ENCODE measurements at regions not wholly inside any gene's neighbourhood (a gene's known extent, or its start where the extent isn't known, plus 50 kb on each side); places are given as distances from the start of the nearest gene placed in this dataset.

DNA sequence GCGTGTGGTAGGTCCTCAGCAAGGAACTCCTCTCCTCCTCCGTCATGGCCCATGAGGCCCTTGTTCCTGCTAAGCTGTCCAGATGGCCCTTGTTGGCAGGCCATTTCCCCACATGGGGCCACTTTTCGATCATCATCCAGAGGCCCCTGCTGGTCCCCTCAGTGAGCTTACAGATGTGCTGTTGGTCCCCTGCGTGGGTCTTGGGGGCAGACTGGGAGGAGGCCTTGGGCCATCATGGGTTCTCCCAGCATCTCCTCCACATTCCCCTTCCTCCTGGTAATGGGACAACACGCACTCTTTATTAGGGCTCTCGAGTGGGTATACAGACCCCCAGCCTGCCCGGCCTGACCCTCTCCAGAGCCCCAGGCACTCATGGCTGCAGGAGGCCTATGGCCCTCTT, 114.7 kb downstream of the BEGAIN start:
- Histone ChIP-seq H3K27me3 (ENCODE audit: control insufficient read depth in 2 of 2, insufficient read depth in 2 of 2, low read length in 2 of 2) (no peaks in the 10 kb centered on the region), H3K4me1 (ENCODE audit: control insufficient read depth in 2 of 2, insufficient read depth in 2 of 2, low read length in 2 of 2) (no peaks in the 10 kb centered on the region), H3K36me3 (ENCODE audit: control insufficient read depth in 2 of 3, insufficient read depth in 3 of 3, low read length in 3 of 3) (peaks cover 0 to 20% (median 0%) of the 10 kb centered on the region in 3 experiments), H3K9me3 (ENCODE audit: control insufficient read depth in 2 of 3, low read length in 3 of 3) (no peaks in the 10 kb centered on the region), H3K27ac (ENCODE audit: low read depth, low read length) (no peak overlapping the region), H3K4me3 (ENCODE audit: low read length) (no peak overlapping the region)
- ChIA-PET POLR2A (no interaction called here), CTCF (no interaction called here)
- no peak for ATAC-seq
- no peaks in the 10 kb centered on the region for H3K27me3 Mint-ChIP-seq
- no peaks in the 10 kb centered on the region for H3K9me3 Mint-ChIP-seq
- no peak overlapping the region for H3K4me3 Mint-ChIP-seq
- DNase-seq = no peak
- peaks cover 0 to 9% (median 4%) of the 10 kb centered on the region in 7 donors for H3K4me1 Mint-ChIP-seq
- intact Hi-C loops (cut with micrococcal nuclease) = no loop called here
- peaks cover 2 to 58% (median 21%) of the 10 kb centered on the region in 5 donors for H3K36me3 Mint-ChIP-seq
- no peak overlapping the region for H3K27ac Mint-ChIP-seq

DNA sequence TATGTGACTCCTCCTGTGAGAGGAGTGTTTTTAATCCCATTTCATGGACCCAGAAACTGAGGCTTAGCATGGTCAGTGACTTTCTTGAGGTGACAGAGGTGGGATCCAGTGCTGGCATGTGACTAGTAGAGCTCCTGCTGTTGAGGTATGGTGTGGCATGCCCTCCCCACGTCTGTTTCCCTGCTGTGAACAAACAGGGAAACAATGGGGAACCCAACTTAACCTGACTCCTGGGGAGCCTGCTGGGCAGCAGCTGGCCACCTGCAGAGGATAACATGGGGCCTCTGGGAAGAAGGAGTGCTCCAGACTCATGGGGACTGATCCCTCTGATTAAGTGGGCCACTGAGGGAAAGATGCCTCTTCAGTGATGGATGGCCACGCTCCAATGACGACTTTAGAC, 114.0 kb downstream of the BEGAIN start:
- H3K27me3 Mint-ChIP-seq = no peaks in the 10 kb centered on the region
- Histone ChIP-seq H3K27ac (ENCODE audit: low read depth, low read length) (no peak overlapping the region), H3K27me3 (ENCODE audit: control insufficient read depth in 2 of 2, insufficient read depth in 2 of 2, low read length in 2 of 2) (no peaks in the 10 kb centered on the region), H3K4me1 (ENCODE audit: control insufficient read depth in 2 of 2, insufficient read depth in 2 of 2, low read length in 2 of 2) (no peaks in the 10 kb centered on the region), H3K9me3 (ENCODE audit: control insufficient read depth in 2 of 3, low read length in 3 of 3) (no peaks in the 10 kb centered on the region), H3K36me3 (ENCODE audit: control insufficient read depth in 2 of 3, insufficient read depth in 3 of 3, low read length in 3 of 3) (peaks cover 0 to 18% (median 0%) of the 10 kb centered on the region in 3 experiments), H3K4me3 (ENCODE audit: low read length) (no peak overlapping the region)
- ATAC-seq (no peak), DNase-seq (no peak)
- ChIA-PET POLR2A (no interaction called here), CTCF (no interaction called here)
- intact Hi-C loops (cut with micrococcal nuclease) = no loop called here
- H3K4me1 Mint-ChIP-seq = peaks cover 0 to 9% (median 4%) of the 10 kb centered on the region in 7 donors
- no peak overlapping the region for H3K4me3 Mint-ChIP-seq
- peaks cover 2 to 58% (median 21%) of the 10 kb centered on the region in 5 donors for H3K36me3 Mint-ChIP-seq
- no peak overlapping the region for H3K27ac Mint-ChIP-seq
- no peaks in the 10 kb centered on the region for H3K9me3 Mint-ChIP-seq

DNA sequence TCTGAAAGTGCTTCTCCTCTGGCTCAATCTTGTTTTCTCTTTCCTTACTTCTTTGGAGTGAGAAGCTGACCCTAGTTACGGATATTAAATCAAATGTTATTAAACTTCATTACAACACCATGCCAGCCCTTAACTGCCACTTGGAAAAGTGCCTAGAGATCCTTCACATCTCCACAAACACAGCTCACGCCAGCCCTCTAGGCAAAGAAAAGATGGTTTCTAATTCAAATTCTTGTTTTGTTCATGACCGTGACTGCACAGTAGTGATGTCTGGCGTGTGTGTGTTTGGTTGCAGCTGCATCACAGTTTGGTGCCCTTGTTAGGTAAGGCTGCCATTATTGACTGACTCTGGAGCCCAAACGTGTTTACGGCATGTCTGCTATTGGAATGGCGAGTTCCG, 113.0 kb downstream of the BEGAIN start:
- Mint-ChIP-seq H3K9me3 (no peaks in the 10 kb centered on the region), H3K36me3 (peaks cover 2 to 55% (median 21%) of the 10 kb centered on the region in 5 donors), H3K27ac (no peak overlapping the region), H3K4me1 (peaks cover 0 to 9% (median 4%) of the 10 kb centered on the region in 7 donors), H3K4me3 (no peak overlapping the region), H3K27me3 (no peaks in the 10 kb centered on the region)
- CTCF ChIA-PET = interaction anchor here (0.6 kb wide), 1 partner anchor 44 kb away, joined by 3 read pairs; no protein-coding TSS in a partner anchor
- Histone ChIP-seq H3K4me1 (ENCODE audit: control insufficient read depth in 2 of 2, insufficient read depth in 2 of 2, low read length in 2 of 2) (no peaks in the 10 kb centered on the region), H3K27ac (ENCODE audit: low read depth, low read length) (no peak overlapping the region), H3K4me3 (ENCODE audit: low read length) (no peak overlapping the region), H3K27me3 (ENCODE audit: control insufficient read depth in 2 of 2, insufficient read depth in 2 of 2, low read length in 2 of 2) (no peaks in the 10 kb centered on the region), H3K9me3 (ENCODE audit: control insufficient read depth in 2 of 3, low read length in 3 of 3) (no peaks in the 10 kb centered on the region), H3K36me3 (ENCODE audit: control insufficient read depth in 2 of 3, insufficient read depth in 3 of 3, low read length in 3 of 3) (peaks cover 0 to 8% (median 0%) of the 10 kb centered on the region in 3 experiments)
- ATAC-seq (no peak), DNase-seq (no peak)
- intact Hi-C loops (cut with micrococcal nuclease) = no loop called here
- POLR2A ChIA-PET = no interaction called here

- H3K4me1 ChIP-seq (ENCODE audit: control insufficient read depth in 2 of 2, insufficient read depth in 2 of 2, low read length in 2 of 2) = no peaks in the 10 kb centered on the region
- no peaks in the 10 kb centered on the region for H3K9me3 Mint-ChIP-seq
- no peak overlapping the region for H3K27ac ChIP-seq (ENCODE audit: low read depth, low read length)
- H3K36me3 Mint-ChIP-seq = peaks cover 0 to 45% (median 12%) of the 10 kb centered on the region in 5 donors
- DNase-seq = no peak
- no peak overlapping the region for H3K27ac Mint-ChIP-seq
- H3K27me3 Mint-ChIP-seq = no peaks in the 10 kb centered on the region
- H3K36me3 ChIP-seq (ENCODE audit: control insufficient read depth in 2 of 3, insufficient read depth in 3 of 3, low read length in 3 of 3) = no peaks in the 10 kb centered on the region
- peaks cover 0 to 9% (median 0%) of the 10 kb centered on the region in 7 donors for H3K4me1 Mint-ChIP-seq
- H3K4me3 Mint-ChIP-seq = no peak overlapping the region
- ChIA-PET POLR2A (interaction anchor here (0.5 kb wide), 1 partner anchor 1748 kb away, joined by 4 read pairs; no protein-coding TSS in a partner anchor), CTCF (no interaction called here)
- ATAC-seq = no peak
- no peak overlapping the region for H3K4me3 ChIP-seq (ENCODE audit: low read length)
- no peaks in the 10 kb centered on the region for H3K9me3 ChIP-seq (ENCODE audit: control insufficient read depth in 2 of 3, low read length in 3 of 3)
- no peaks in the 10 kb centered on the region for H3K27me3 ChIP-seq (ENCODE audit: control insufficient read depth in 2 of 2, insufficient read depth in 2 of 2, low read length in 2 of 2)
- intact Hi-C loops (cut with micrococcal nuclease) = no loop called here
Observed at GRCh38 chr14:100475268-100475667, 111.9 kb downstream of the BEGAIN start.

GRCh38 chr14:100476012-100476822, 111.0 kb downstream of the BEGAIN start:
- Histone ChIP-seq H3K9me3 (ENCODE audit: control insufficient read depth in 2 of 3, low read length in 3 of 3) (no peaks in the 10 kb centered on the region), H3K36me3 (ENCODE audit: control insufficient read depth in 2 of 3, insufficient read depth in 3 of 3, low read length in 3 of 3) (no peaks in the 10 kb centered on the region), H3K4me1 (ENCODE audit: control insufficient read depth in 2 of 2, insufficient read depth in 2 of 2, low read length in 2 of 2) (no peaks in the 10 kb centered on the region), H3K27me3 (ENCODE audit: control insufficient read depth in 2 of 2, insufficient read depth in 2 of 2, low read length in 2 of 2) (no peaks in the 10 kb centered on the region), H3K4me3 (ENCODE audit: low read length) (no peak overlapping the region), H3K27ac (ENCODE audit: low read depth, low read length) (no peak overlapping the region)
- no peak overlapping the region for H3K27ac Mint-ChIP-seq
- DNase-seq (no peak), ATAC-seq (no peak)
- ChIA-PET CTCF (interaction anchor here (0.7 kb wide), 1 partner anchor 12 kb away, joined by 3 read pairs; no protein-coding TSS in a partner anchor), POLR2A (no interaction called here)
- intact Hi-C loops (cut with micrococcal nuclease) = no loop called here
- peaks cover 0 to 39% (median 12%) of the 10 kb centered on the region in 5 donors for H3K36me3 Mint-ChIP-seq
- H3K4me3 Mint-ChIP-seq = no peak overlapping the region
- no peaks in the 10 kb centered on the region for H3K27me3 Mint-ChIP-seq
- peaks cover 0 to 9% (median 0%) of the 10 kb centered on the region in 7 donors for H3K4me1 Mint-ChIP-seq
- H3K9me3 Mint-ChIP-seq = no peaks in the 10 kb centered on the region

GRCh38 chr14:100484531-100485267, 102.5 kb downstream of the BEGAIN start:
- peaks cover 5 to 22% (median 20%) of the 10 kb centered on the region in 7 donors for H3K4me1 Mint-ChIP-seq
- peaks cover 4 to 56% (median 34%) of the 10 kb centered on the region in 5 donors for H3K36me3 Mint-ChIP-seq
- peaks cover 0 to 9% (median 0%) of the 10 kb centered on the region in 11 donors for H3K9me3 Mint-ChIP-seq
- ChIA-PET POLR2A (no interaction called here), CTCF (interaction anchor here (0.6 kb wide), 1 partner anchor 133 kb away, joined by 3 read pairs; no protein-coding TSS in a partner anchor)
- Histone ChIP-seq H3K9me3 (ENCODE audit: control insufficient read depth in 2 of 3, low read length in 3 of 3) (no peaks in the 10 kb centered on the region), H3K27me3 (ENCODE audit: control insufficient read depth in 2 of 2, insufficient read depth in 2 of 2, low read length in 2 of 2) (no peaks in the 10 kb centered on the region), H3K36me3 (ENCODE audit: control insufficient read depth in 2 of 3, insufficient read depth in 3 of 3, low read length in 3 of 3) (peaks cover 0 to 10% (median 0%) of the 10 kb centered on the region in 3 experiments), H3K4me1 (ENCODE audit: control insufficient read depth in 2 of 2, insufficient read depth in 2 of 2, low read length in 2 of 2) (peaks cover 3 to 11% of the 10 kb centered on the region in 2 donors), H3K4me3 (ENCODE audit: low read length) (no peak overlapping the region), H3K27ac (ENCODE audit: low read depth, low read length) (no peak overlapping the region)
- H3K4me3 Mint-ChIP-seq = no peak overlapping the region
- intact Hi-C loops (cut with micrococcal nuclease) = no loop called here
- ATAC-seq (no peak), DNase-seq (no peak)
- H3K27me3 Mint-ChIP-seq = peaks cover 0 to 2% (median 0%) of the 10 kb centered on the region in 5 donors
- peak overlapping the region in 1 of 9 donors; percentile 7 for H3K27ac Mint-ChIP-seq

Data from naive thymus-derived CD4-positive, alpha-beta T cell (primary cell).